RWPE2 (cell line): ENCODE measurements at regions not wholly inside any gene's neighbourhood (a gene's known extent, or its start where the extent isn't known, plus 50 kb on each side); places are given as distances from the start of the nearest gene placed in this dataset.

Experiments used
- ATAC-seq: fragments of 200-7000 bp; cut with Tn5 transposase; 3 replicates; pipeline ENCODE4 v1.9.1; 2021; ENCODE audit warnings: low read depth
- DNase-seq: peaks from one replicate; pipeline ENCODE4 v3.0.0-alpha.2; 2020; ENCODE audit warnings: low spot score
- H3K27ac ChIP-seq: fragments of 450-650 bp; 2 replicates; pipeline ENCODE4 v1.5.1; 2017; ENCODE audit warnings: mild to moderate bottlenecking; ENCODE audit not compliant: poor library complexity, severe bottlenecking
- H3K27me3 ChIP-seq: fragments of 250-450 bp; sonication (Bioruptor Pico); 2 replicates; pipeline ENCODE4 v1.5.1; 2021; ENCODE audit warnings: mild to moderate bottlenecking, moderate library complexity; ENCODE audit not compliant: insufficient read depth, poor library complexity, severe bottlenecking
- H3K36me3 ChIP-seq: fragments of 250-450 bp; sonication (Bioruptor Pico); 2 replicates; pipeline ENCODE4 v1.5.1; 2020; ENCODE audit warnings: low read depth, mild to moderate bottlenecking, moderate library complexity
- H3K4me1 ChIP-seq: fragments of 250-450 bp; sonication (Bioruptor Pico); 2 replicates; pipeline ENCODE4 v1.5.1; 2021; ENCODE audit warnings: mild to moderate bottlenecking, moderate library complexity; ENCODE audit not compliant: insufficient read depth, poor library complexity, severe bottlenecking
- H3K4me3 ChIP-seq: fragments of 250-450 bp; sonication (Bioruptor Pico); 2 replicates; pipeline ENCODE4 v1.5.1; 2021; ENCODE audit warnings: mild to moderate bottlenecking, moderate library complexity; ENCODE audit not compliant: severe bottlenecking
- H3K9me3 ChIP-seq: fragments of 250-450 bp; sonication (Bioruptor Pico); 2 replicates; pipeline ENCODE4 v1.5.1; 2021; ENCODE audit warnings: mild to moderate bottlenecking, moderate library complexity; ENCODE audit not compliant: severe bottlenecking
- TF ChIP-seq, protein P1 (sequence below): fragments of 450-650 bp; IDR thresholded peaks from one replicate; pipeline ENCODE4 v1.5.1; 2017; ENCODE audit warnings: mild to moderate bottlenecking, moderate library complexity; ENCODE audit not compliant: poor library complexity, severe bottlenecking

DNA sequence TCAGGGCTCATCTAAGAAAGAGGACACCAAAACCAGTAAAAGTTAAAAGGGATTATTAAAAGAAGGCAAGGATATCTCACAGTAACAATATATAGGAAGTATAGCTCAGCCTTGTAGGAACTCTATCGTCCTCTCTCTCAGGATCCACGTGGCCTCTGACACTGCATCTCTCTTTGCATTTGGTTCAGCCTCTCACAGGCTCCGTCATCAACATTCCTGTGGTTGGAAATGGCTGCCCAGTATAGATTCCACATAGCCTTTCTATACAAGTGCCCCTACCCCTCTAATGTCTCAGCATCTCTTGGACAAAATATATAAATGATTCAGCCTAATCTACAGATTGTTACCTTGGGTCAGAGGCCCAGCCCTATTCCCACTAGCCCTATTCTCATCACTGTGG is 101.3 kb upstream of the DBX1 start:
- Histone ChIP-seq H3K27me3 (peaks cover 29% of the 10 kb centered on the region), H3K9me3 (no peaks in the 10 kb centered on the region), H3K36me3 (no peaks in the 10 kb centered on the region), H3K27ac (no peak overlapping the region), H3K4me1 (no peaks in the 10 kb centered on the region), H3K4me3 (no peak overlapping the region)
- TF ChIP-seq, protein P1, sequence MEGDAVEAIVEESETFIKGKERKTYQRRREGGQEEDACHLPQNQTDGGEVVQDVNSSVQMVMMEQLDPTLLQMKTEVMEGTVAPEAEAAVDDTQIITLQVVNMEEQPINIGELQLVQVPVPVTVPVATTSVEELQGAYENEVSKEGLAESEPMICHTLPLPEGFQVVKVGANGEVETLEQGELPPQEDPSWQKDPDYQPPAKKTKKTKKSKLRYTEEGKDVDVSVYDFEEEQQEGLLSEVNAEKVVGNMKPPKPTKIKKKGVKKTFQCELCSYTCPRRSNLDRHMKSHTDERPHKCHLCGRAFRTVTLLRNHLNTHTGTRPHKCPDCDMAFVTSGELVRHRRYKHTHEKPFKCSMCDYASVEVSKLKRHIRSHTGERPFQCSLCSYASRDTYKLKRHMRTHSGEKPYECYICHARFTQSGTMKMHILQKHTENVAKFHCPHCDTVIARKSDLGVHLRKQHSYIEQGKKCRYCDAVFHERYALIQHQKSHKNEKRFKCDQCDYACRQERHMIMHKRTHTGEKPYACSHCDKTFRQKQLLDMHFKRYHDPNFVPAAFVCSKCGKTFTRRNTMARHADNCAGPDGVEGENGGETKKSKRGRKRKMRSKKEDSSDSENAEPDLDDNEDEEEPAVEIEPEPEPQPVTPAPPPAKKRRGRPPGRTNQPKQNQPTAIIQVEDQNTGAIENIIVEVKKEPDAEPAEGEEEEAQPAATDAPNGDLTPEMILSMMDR, result no peak
- ATAC-seq, result no peak
- DNase-seq, result no peak

DNA sequence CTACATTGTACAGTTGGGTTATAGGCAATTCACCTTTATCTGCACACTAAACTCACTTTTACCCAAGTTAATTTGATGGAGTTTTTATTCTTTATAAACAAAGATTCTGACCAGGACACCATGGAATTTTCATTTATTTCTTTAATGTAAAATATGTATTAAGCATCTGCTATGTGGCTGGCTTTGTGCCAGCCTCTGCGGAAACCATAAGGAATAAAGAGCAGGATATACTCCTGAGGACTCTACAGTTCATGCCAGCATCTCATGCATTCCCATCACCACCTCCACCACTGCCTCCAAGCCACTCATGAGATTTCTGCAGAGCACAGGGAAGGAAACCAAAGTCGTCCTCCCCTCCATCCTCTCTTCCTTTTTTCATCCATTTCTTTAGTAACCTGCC is 100.0 kb upstream of the DBX1 start:
- Histone ChIP-seq H3K9me3 (no peaks in the 10 kb centered on the region), H3K36me3 (no peaks in the 10 kb centered on the region), H3K27ac (no peak overlapping the region), H3K4me1 (no peaks in the 10 kb centered on the region), H3K4me3 (no peak overlapping the region), H3K27me3 (peaks cover 29% of the 10 kb centered on the region)
- TF ChIP-seq, protein P1, result no peak
- DNase-seq, result no peak
- ATAC-seq, result no peak

DNA sequence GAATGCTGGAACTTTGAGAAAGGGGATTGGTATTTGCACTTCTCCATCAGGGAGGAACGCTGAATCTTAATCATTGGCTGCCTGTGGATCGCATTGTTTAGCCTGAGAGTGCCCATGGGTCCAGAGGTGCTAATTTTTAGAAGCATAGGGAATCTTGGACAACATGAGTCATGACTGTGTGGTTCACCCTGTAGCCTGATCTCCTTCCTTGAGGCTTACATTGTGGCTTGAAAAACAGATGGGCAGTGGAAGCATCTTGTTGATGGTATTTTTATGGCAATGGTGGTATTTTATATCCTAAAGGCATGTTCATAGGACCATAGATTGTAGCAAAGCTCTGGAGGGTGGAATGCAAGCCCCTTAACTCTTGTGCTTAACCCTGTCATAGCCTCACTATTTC is 99.2 kb upstream of the DBX1 start:
- H3K4me1 ChIP-seq, result no peaks in the 10 kb centered on the region
- ATAC-seq, result no peak
- TF ChIP-seq, protein P1, result no peak
- no peaks in the 10 kb centered on the region for H3K36me3 ChIP-seq
- H3K9me3 ChIP-seq, result no peaks in the 10 kb centered on the region
- H3K27me3 ChIP-seq, result peaks cover 29% of the 10 kb centered on the region
- no peak overlapping the region for H3K4me3 ChIP-seq
- no peak for DNase-seq
- H3K27ac ChIP-seq, result no peak overlapping the region

DNA sequence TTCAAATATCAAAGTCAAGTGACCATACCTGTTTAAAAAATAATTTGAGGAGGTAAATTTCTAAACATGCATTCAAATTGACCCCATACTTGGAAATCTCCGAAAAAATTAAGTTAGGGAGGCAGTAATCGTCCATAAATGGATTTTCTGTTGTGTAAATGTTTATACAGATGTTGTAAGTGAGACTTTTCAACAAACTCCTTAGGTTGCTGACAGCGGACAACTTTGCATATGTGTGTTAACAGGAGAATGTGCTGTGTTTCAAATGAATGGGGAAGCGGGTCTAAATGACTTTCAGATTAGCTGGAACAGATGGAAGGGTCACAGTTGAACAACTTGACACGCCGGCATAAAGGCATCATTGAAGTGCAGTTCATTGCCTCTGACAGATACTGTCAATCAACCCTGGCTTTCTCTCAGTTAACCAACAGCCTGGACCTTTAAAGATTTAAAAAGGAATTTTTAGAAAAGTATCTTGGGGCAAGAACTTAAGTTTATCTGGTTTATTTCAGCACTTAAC is 98.2 kb upstream of the DBX1 start:
- H3K4me1 ChIP-seq, result no peaks in the 10 kb centered on the region
- no peaks in the 10 kb centered on the region for H3K9me3 ChIP-seq
- H3K27ac ChIP-seq, result no peak overlapping the region
- ATAC-seq, result no peak
- peaks cover 33% of the 10 kb centered on the region for H3K27me3 ChIP-seq
- H3K36me3 ChIP-seq, result no peaks in the 10 kb centered on the region
- TF ChIP-seq, protein P1, result no peak
- DNase-seq, result no peak
- no peak overlapping the region for H3K4me3 ChIP-seq

DNA sequence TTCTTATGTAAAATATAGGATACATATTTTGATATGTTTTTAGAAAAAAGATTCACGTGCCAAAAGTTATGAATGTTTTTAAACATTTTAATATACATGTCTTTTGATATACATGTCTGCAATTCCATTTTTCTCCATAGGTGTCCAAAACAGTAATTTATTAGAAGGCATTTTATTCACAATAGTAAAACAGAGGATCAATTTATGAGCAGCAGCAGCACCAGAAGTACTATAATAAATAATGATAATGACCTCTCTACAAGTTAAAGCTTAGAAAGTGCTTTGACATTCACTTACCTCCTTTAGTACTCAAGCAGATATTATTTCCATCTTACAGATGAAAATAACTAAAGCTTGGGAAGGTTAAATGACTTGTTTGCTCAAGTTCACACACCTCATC is 96.7 kb upstream of the DBX1 start:
- TF ChIP-seq, protein P1, result no peak
- ATAC-seq, result no peak
- peaks cover 34% of the 10 kb centered on the region for H3K27me3 ChIP-seq

More for the DNA sequence above, 96.7 kb upstream of the DBX1 start:
- H3K9me3 ChIP-seq, result no peaks in the 10 kb centered on the region
- H3K4me3 ChIP-seq, result no peak overlapping the region
- no peaks in the 10 kb centered on the region for H3K4me1 ChIP-seq
- no peaks in the 10 kb centered on the region for H3K36me3 ChIP-seq
- H3K27ac ChIP-seq, result no peak overlapping the region
- no peak for DNase-seq
